ENCODE measurements at regions not wholly inside any gene's neighbourhood (a gene's known extent, or its start where the extent isn't known, plus 50 kb on each side); places are given as distances from the start of the nearest gene placed in this dataset.

- intact Hi-C loops (cut with DNase I; ENCODE audit: low total_unique reads): no loop called here
Measured at GRCh38 chr11:26228778-26229177, 103.2 kb upstream of the ANO3 start.

GRCh38 chr11:26229257-26229656, 102.7 kb upstream of the ANO3 start:
- no peak for DNase-seq (ENCODE audit: low spot score in 2 of 2)
- intact Hi-C loops (cut with DNase I; ENCODE audit: low total_unique reads): no loop called here
- TF ChIP-seq POLR2A (IDR thresholded peaks at IDR 0.05): no peak
- TF ChIP-seq, protein P1, sequence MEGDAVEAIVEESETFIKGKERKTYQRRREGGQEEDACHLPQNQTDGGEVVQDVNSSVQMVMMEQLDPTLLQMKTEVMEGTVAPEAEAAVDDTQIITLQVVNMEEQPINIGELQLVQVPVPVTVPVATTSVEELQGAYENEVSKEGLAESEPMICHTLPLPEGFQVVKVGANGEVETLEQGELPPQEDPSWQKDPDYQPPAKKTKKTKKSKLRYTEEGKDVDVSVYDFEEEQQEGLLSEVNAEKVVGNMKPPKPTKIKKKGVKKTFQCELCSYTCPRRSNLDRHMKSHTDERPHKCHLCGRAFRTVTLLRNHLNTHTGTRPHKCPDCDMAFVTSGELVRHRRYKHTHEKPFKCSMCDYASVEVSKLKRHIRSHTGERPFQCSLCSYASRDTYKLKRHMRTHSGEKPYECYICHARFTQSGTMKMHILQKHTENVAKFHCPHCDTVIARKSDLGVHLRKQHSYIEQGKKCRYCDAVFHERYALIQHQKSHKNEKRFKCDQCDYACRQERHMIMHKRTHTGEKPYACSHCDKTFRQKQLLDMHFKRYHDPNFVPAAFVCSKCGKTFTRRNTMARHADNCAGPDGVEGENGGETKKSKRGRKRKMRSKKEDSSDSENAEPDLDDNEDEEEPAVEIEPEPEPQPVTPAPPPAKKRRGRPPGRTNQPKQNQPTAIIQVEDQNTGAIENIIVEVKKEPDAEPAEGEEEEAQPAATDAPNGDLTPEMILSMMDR (IDR thresholded peaks at IDR 0.05): no peak
- H3K4me3 ChIP-seq (ENCODE audit: low read depth, poor library complexity, severe bottlenecking): no peak overlapping the region
- 67 to 71% methylated on average over 3 of the region's 3 CpGs for WGBS, 2 donors

More at GRCh38 chr11:26228778-26229177, 103.2 kb upstream of the ANO3 start:
- WGBS, 2 donors: 81 to 86% methylated on average over 2 of the region's 2 CpGs
- no peak for TF ChIP-seq POLR2A (IDR thresholded peaks at IDR 0.05)
- TF ChIP-seq, protein P1 (IDR thresholded peaks at IDR 0.05): no peak
- no peak for DNase-seq (ENCODE audit: low spot score in 2 of 2)
- no peak overlapping the region for H3K4me3 ChIP-seq (ENCODE audit: low read depth, poor library complexity, severe bottlenecking)

DNA sequence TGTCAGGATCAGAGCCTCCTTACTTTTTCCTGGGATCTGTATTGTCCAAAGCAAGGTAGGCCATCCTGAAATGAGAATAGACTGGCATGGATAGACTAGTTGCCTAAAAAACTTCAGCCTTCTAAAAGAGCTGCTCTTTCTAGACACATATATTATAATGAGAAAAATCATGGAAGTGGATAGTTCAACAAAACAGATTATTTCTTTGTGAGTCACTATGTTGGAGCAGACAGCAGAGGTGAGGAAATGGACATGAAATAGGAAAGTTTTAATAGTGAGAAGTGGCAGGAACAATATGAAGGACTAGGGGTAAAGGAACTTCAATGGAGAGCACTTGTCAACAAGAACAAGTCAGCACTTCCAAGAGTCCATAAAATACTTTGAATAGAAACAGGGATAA, 101.9 kb upstream of the ANO3 start:
- TF ChIP-seq, protein P1 (IDR thresholded peaks at IDR 0.05): no peak
- intact Hi-C loops (cut with DNase I; ENCODE audit: low total_unique reads): no loop called here
- DNase-seq (ENCODE audit: low spot score in 2 of 2): no peak
- no peak overlapping the region for H3K4me3 ChIP-seq (ENCODE audit: low read depth, poor library complexity, severe bottlenecking)

DNA sequence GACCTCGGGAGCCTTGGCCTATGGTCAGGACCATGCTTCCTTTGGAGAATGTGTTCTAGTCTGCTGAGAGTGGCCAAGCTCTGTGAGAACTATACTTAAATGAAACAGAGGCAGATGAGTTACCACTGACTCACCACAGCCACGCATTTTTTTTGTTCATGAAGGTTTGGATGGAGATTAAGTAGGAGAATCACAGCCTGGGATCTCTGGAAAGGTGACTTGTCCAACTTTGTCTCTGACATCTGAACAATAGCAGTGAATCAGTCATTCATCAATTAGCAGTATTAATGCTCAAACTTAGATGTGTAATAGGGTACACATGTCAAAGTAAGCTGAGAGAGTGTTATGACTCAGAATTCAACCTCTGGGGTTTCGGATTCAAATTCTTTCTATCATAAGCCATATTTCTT, 100.7 kb upstream of the ANO3 start:
- TF ChIP-seq, protein P1 (IDR thresholded peaks at IDR 0.05): no peak
- TF ChIP-seq POLR2A (IDR thresholded peaks at IDR 0.05): no peak
- 29 to 62% methylated on average over 3 of the region's 3 CpGs for WGBS, 2 donors
- no peak overlapping the region for H3K4me3 ChIP-seq (ENCODE audit: low read depth, poor library complexity, severe bottlenecking)
- intact Hi-C loops (cut with DNase I; ENCODE audit: low total_unique reads): no loop called here
- no peak for DNase-seq (ENCODE audit: low spot score in 2 of 2)

- 87 to 93% methylated on average over 1 of the region's 1 CpG for WGBS, 2 donors
- intact Hi-C loops (cut with DNase I; ENCODE audit: low total_unique reads): no loop called here
- DNase-seq (ENCODE audit: low spot score in 2 of 2): no peak
- no peak for TF ChIP-seq POLR2A (IDR thresholded peaks at IDR 0.05)
- TF ChIP-seq, protein P1 (IDR thresholded peaks at IDR 0.05): no peak
- no peak overlapping the region for H3K4me3 ChIP-seq (ENCODE audit: low read depth, poor library complexity, severe bottlenecking)
Measured at GRCh38 chr11:26234451-26234850, 97.5 kb upstream of the ANO3 start.

GRCh38 chr11:26243426-26243825, 88.5 kb upstream of the ANO3 start:
- no peak for TF ChIP-seq POLR2A (IDR thresholded peaks at IDR 0.05)
- TF ChIP-seq, protein P1 (IDR thresholded peaks at IDR 0.05): no peak
- no peak for DNase-seq (ENCODE audit: low spot score in 2 of 2)
- intact Hi-C loops (cut with DNase I; ENCODE audit: low total_unique reads): no loop called here
- H3K4me3 ChIP-seq (ENCODE audit: low read depth, poor library complexity, severe bottlenecking): no peak overlapping the region
